Body of pancreas (tissue), 4 donors: ENCODE measurements at regions not wholly inside any gene's neighbourhood (a gene's known extent, or its start where the extent isn't known, plus 50 kb on each side); places are given as distances from the start of the nearest gene placed in this dataset.
"Not testable (repeated sequence)": the region's sequence is repeated elsewhere in the genome, so short reads cannot be mapped to it uniquely, and the experiment has no call there.

Experiments used
- ATAC-seq: fragments of 150-250 bp; one replicate; pipeline ENCODE4 v1.9.1; 2016
- DNase-seq, 4 donors: peaks; one replicate each; pipeline ENCODE4 v3.0.0-alpha.2; 2019
- H3K27ac ChIP-seq, 4 donors: fragments of 200-600 bp; sonication (generic); 1 replicate in 3 of 4; 2 replicates in 1 of 4; pipeline versions ENCODE4 v1.5.1 to v1.6.1; 2016 to 2019; ENCODE audit warnings: mild to moderate bottlenecking in 1 of 4, mixed read lengths in 1 of 4, moderate library complexity in 1 of 4
- H3K27me3 ChIP-seq, 2 donors: fragments of 200-600 bp; sonication (generic); one replicate each; pipeline ENCODE4 v1.6.0; 2016; ENCODE audit warnings: mild to moderate bottlenecking in 1 of 2
- H3K36me3 ChIP-seq, 2 donors: fragments of 200-600 bp; sonication (generic); replicated peaks in 1 of 2; 2 replicates each; pipeline ENCODE4 v1.5.1; 2016; ENCODE audit warnings: low read depth in 2 of 2; ENCODE audit not compliant: insufficient read depth in 1 of 2
- H3K4me1 ChIP-seq: fragments of 200-600 bp; sonication (generic); one replicate; pipeline ENCODE4 v1.6.0; 2016
- H3K4me3 ChIP-seq, 2 donors: fragments of 200-600 bp; sonication (generic); 1 replicate in 1 of 2; 2 replicates in 1 of 2; pipeline ENCODE4 v1.5.1; 2016 to 2019
- H3K9me3 ChIP-seq, 3 donors: fragments of 200-600 bp; sonication (generic); 1 replicate in 2 of 3; 2 replicates in 1 of 3; pipeline ENCODE4 v1.5.1; 2016
- POLR2A ChIP-seq, 3 donors: fragments of 450-650 bp; IDR thresholded peaks; one replicate each; pipeline ENCODE4 v1.6.1; 2016; ENCODE audit warnings: antibody characterized with exemption in 3 of 3, mild to moderate bottlenecking in 2 of 3
- WGBS, 2 donors: methylation state at CpG; one replicate each; pipeline ENCODE4 v1.1.5; 2017; 5-methylcytosine and 5-hydroxymethylcytosine counted together
- intact Hi-C: fragments of 100-400 bp; cut with DNase I; formaldehyde crosslinking; loops from one replicate; pipeline ENCODE4 v1.15.1; 2023
- TF ChIP-seq, protein P1 (sequence below), 7 experiments: fragments of 450-650 bp in 4 of 7; fragments of 200-600 bp in 3 of 7; sonication (generic) in 3 of 7; IDR thresholded peaks; one replicate each; pipeline ENCODE4 v1.5.1; 2016 to 2019; ENCODE audit warnings: antibody characterized with exemption in 7 of 7

DNA sequence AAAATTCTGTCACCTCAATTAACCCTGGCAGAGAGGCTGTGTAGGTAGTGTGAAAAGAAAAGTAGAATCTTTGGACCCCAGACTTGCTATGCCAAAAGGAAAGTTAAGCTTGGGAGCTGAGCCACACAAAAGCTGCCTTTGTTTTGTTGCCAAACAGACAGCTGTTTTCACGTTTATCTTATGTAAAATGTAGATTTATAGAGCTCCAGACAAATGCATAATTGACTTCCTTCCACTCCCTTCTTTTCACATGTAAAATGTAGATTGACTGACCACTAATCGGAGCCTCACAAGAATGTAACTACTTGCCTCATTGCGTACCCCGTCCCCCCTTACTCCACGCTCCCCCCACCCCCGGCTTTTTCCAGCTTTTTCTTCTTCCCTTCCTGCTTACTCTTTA, 2302.2 kb upstream of the RAG2 start:
- TF ChIP-seq, protein P1, sequence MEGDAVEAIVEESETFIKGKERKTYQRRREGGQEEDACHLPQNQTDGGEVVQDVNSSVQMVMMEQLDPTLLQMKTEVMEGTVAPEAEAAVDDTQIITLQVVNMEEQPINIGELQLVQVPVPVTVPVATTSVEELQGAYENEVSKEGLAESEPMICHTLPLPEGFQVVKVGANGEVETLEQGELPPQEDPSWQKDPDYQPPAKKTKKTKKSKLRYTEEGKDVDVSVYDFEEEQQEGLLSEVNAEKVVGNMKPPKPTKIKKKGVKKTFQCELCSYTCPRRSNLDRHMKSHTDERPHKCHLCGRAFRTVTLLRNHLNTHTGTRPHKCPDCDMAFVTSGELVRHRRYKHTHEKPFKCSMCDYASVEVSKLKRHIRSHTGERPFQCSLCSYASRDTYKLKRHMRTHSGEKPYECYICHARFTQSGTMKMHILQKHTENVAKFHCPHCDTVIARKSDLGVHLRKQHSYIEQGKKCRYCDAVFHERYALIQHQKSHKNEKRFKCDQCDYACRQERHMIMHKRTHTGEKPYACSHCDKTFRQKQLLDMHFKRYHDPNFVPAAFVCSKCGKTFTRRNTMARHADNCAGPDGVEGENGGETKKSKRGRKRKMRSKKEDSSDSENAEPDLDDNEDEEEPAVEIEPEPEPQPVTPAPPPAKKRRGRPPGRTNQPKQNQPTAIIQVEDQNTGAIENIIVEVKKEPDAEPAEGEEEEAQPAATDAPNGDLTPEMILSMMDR (IDR thresholded peaks at IDR 0.05) = no peak
- no peak for TF ChIP-seq POLR2A (IDR thresholded peaks at IDR 0.05)
- intact Hi-C loops = no loop called here
- ATAC-seq = no peak

DNA sequence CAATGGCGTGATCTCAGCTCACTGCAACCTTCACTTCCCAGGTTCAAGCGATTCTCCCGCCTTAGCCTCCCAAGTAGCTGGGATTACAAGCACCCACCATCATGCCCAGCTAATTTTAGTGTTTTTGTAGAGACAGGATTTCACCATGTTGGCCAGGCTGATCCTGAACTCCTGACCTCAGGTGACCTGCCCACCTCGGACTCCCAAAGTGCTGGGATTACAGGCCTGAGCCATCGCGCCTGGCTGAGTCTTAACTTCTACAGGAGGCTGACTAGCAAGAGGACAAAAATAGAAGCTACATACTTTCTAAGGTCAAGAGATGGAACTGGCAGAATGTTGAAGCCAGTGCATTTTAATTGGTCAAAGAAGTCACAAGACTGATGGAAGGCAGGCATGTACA, 2296.2 kb upstream of the RAG2 start:
- H3K9me3 ChIP-seq, H3K27me3 ChIP-seq, intact Hi-C loops, H3K27ac ChIP-seq, H3K4me1 ChIP-seq, H3K4me3 ChIP-seq, ATAC-seq, DNase-seq, H3K36me3 ChIP-seq: not testable (repeated sequence)
- WGBS, 2 donors = 81 to 83% methylated on average over 6 of the region's 6 CpGs

More for the DNA sequence above, 2302.2 kb upstream of the RAG2 start:
- H3K27me3 ChIP-seq = no peaks in the 10 kb centered on the region
- H3K4me1 ChIP-seq = no peaks in the 10 kb centered on the region
- WGBS, 2 donors = 36 to 41% methylated on average over 6 of the region's 6 CpGs
- no peak for DNase-seq
- H3K4me3 ChIP-seq = no peak overlapping the region
- no peak overlapping the region for H3K27ac ChIP-seq
- H3K9me3 ChIP-seq = no peaks in the 10 kb centered on the region
- H3K36me3 ChIP-seq = no peaks in the 10 kb centered on the region

DNA sequence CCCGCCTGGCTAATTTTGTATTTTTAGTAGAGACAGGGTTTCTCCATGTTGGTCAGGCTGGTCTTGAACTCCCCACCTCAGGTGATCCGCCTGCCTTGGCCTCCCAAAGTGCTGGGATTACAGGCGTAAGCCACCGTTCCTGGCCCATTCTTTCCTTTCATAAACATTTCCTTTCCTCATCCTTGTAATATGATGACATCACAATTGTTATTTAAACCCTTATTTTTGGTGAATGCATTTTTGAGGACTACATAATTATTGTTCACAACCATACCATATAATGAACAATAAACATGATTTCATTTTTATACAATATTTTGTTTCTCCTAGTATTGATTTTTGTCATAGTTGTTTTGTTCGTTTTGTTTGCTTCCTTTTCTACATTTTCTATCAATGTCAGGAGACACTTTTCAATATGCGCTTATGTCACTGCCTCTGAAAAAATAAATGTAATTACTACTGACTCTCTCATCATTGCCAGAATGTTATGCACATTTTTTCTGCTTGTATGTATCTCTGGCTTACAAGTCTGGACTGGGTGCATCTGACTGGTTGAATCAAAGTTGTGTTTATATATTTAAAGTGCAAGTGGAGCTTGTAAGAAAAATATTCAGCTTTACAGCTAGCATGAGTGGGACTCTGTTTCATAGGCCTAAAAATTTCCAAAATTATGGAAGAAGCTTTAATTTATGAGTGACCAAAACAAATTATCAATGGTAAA, 2286.3 kb upstream of the RAG2 start:
- H3K27me3 ChIP-seq = no peaks in the 10 kb centered on the region
- H3K27ac ChIP-seq = no peak overlapping the region
- ATAC-seq (no peak), DNase-seq (no peak)
- intact Hi-C loops = no loop called here
- no peak overlapping the region for H3K4me3 ChIP-seq
- H3K9me3 ChIP-seq = no peaks in the 10 kb centered on the region
- no peaks in the 10 kb centered on the region for H3K36me3 ChIP-seq
- no peaks in the 10 kb centered on the region for H3K4me1 ChIP-seq
- WGBS, 2 donors = 71 to 76% methylated on average over 6 of the region's 6 CpGs
- no peak for TF ChIP-seq POLR2A (IDR thresholded peaks at IDR 0.05)
- TF ChIP-seq, protein P1 (IDR thresholded peaks at IDR 0.05) = no peak

DNA sequence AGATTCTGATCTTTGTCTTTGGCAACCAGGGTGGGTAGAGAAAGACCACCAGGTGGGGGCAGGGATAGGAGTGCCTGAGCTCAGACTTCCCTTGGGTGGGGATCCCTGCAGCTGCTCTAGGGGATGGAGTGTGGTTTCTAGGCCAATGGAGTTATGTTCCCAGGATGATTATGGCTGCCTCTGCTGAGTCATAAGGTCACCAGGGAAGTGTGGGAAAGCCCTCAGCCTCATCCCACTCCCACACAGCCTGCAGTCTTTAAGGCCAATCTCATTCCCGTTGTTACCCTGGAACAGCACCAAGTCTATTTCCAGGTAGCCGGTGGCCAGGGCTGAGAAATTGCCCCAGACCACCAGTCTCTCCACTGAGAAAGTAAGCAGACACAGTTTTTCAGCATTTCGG, 2269.3 kb upstream of the RAG2 start:
- Histone ChIP-seq H3K4me1 (no peaks in the 10 kb centered on the region), H3K36me3 (no peaks in the 10 kb centered on the region), H3K4me3 (no peak overlapping the region), H3K27ac (no peak overlapping the region), H3K27me3 (no peaks in the 10 kb centered on the region), H3K9me3 (no peaks in the 10 kb centered on the region)
- 65 to 79% methylated on average over 3 of the region's 3 CpGs for WGBS, 2 donors
- intact Hi-C loops = no loop called here
- no peak for ATAC-seq
- TF ChIP-seq POLR2A (IDR thresholded peaks at IDR 0.05) = no peak
- TF ChIP-seq, protein P1 (IDR thresholded peaks at IDR 0.05) = no peak
- DNase-seq = no peak

DNA sequence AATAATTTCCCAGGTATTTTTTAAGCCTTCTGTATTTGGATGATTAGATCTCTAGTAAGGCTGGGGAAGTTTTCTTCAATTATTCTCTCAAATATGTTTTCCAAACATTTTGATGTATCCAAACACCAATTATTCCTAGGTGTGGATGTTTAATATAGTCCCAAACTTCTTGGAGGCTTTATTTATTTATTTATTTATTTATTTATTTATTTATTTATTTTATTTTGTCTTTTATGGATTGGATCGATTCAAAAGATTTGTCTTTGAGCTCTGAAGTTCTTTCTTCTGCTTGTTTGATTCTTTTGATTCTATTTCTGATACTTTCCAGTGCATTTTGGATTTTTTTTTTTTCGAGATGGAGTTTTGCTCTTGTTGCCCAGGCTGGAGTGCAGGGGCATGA, 2267.9 kb upstream of the RAG2 start:
- intact Hi-C loops = no loop called here
- no peaks in the 10 kb centered on the region for H3K4me1 ChIP-seq
- H3K27ac ChIP-seq = no peak overlapping the region
- no peak overlapping the region for H3K4me3 ChIP-seq
- TF ChIP-seq, protein P1 (IDR thresholded peaks at IDR 0.05) = no peak
- no peak for TF ChIP-seq POLR2A (IDR thresholded peaks at IDR 0.05)
- no peak for ATAC-seq
- 57 to 60% methylated on average over 2 of the region's 2 CpGs for WGBS, 2 donors
- no peaks in the 10 kb centered on the region for H3K27me3 ChIP-seq
- H3K9me3 ChIP-seq = no peaks in the 10 kb centered on the region
- no peaks in the 10 kb centered on the region for H3K36me3 ChIP-seq
- no peak for DNase-seq
